Ishikawa (cell line): ENCODE measurements at regions not wholly inside any gene's neighbourhood (a gene's known extent, or its start where the extent isn't known, plus 50 kb on each side); places are given as distances from the start of the nearest gene placed in this dataset.

ENCODE experiments used
- CEBPB ChIP-seq: IDR thresholded peaks from 2 replicates; pipeline ENCODE4 v1.6.1; 2012
- CREB1 ChIP-seq: IDR thresholded peaks from 2 replicates; pipeline ENCODE4 v1.6.1; 2012; ENCODE audit warnings: low read depth
- EP300 ChIP-seq: IDR thresholded peaks from 2 replicates; pipeline ENCODE4 v1.6.1; 2012; ENCODE audit warnings: borderline replicate concordance
- FOXM1 ChIP-seq: IDR thresholded peaks from 2 replicates; pipeline ENCODE4 v1.6.1; 2012; ENCODE audit warnings: low read depth, borderline replicate concordance
- MAX ChIP-seq: IDR thresholded peaks from 2 replicates; pipeline ENCODE4 v1.6.1; 2012
- RAD21 ChIP-seq: IDR thresholded peaks from 2 replicates; pipeline ENCODE4 v1.6.1; 2012; ENCODE audit warnings: low read depth
- REST ChIP-seq: IDR thresholded peaks from 2 replicates; pipeline ENCODE4 v1.6.1; 2012; ENCODE audit warnings: low read depth, mild to moderate bottlenecking
- TAF1 ChIP-seq: IDR thresholded peaks from 2 replicates; pipeline ENCODE4 v1.6.1; 2012; ENCODE audit warnings: low read depth, mild to moderate bottlenecking
- TEAD4 ChIP-seq: IDR thresholded peaks from 2 replicates; pipeline ENCODE4 v1.6.1; 2012

DNA sequence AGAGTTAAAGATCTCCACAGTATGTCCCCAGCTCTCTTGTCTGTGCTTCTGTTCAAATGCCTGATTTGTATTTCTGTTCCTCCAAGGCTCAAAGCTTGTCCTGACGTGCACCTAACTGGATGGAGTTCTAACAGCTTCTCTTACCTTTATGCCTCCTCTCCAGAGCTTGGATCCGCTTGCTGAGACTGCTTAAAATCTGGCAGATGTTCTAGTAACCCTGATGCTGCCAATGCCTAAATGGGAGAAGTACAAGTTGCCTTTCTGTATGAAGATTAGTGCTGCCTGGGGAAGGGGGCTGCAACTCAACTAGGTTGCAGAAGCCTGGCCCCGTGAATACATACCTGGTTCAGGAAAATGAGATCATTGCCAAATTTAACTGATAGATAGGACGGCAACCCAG lies 354.5 kb upstream of the KCNMB2 start:
- TF ChIP-seq TEAD4 (no peak), CEBPB (no peak), TAF1 (no peak), MAX (no peak), EP300 (no peak), REST (no peak), CREB1 (no peak), FOXM1 (no peak), RAD21 (no peak)
